ENCODE measurements at regions not wholly inside any gene's neighbourhood (a gene's known extent, or its start where the extent isn't known, plus 50 kb on each side); places are given as distances from the start of the nearest gene placed in this dataset.
"Not testable (repeated sequence)": the region's sequence is repeated elsewhere in the genome, so short reads cannot be mapped to it uniquely, and the experiment has no call there.

GRCh38 chr5:91954136-91954535, 571.0 kb upstream of the ARRDC3 start:
- no peak for DNase-seq

- no peak for DNase-seq
Observed at GRCh38 chr5:91950328-91950727, 567.2 kb upstream of the ARRDC3 start.

GRCh38 chr5:91946870-91947269, 563.8 kb upstream of the ARRDC3 start:
- DNase-seq, result no peak

GRCh38 chr5:91941588-91941987, 558.5 kb upstream of the ARRDC3 start:
- no peak for DNase-seq

GRCh38 chr5:91938441-91938840, 555.3 kb upstream of the ARRDC3 start:
- DNase-seq, result no peak

GRCh38 chr5:91937121-91937520, 554.0 kb upstream of the ARRDC3 start:
- no peak for DNase-seq

- DNase-seq, result no peak
Observed at GRCh38 chr5:91929522-91929817, 546.4 kb upstream of the ARRDC3 start.

- peak; percentile 29 for DNase-seq
Observed at GRCh38 chr5:91928754-91929521, 545.8 kb upstream of the ARRDC3 start.

- no peak for DNase-seq
Observed at GRCh38 chr5:91927439-91927838, 544.3 kb upstream of the ARRDC3 start.

- DNase-seq, result no peak
Observed at GRCh38 chr5:91925249-91925648, 542.1 kb upstream of the ARRDC3 start.

GRCh38 chr5:91917037-91917814, 534.1 kb upstream of the ARRDC3 start:
- not testable (repeated sequence) for DNase-seq

- peak; percentile 18 for DNase-seq
Observed at GRCh38 chr5:91910655-91911054, 527.5 kb upstream of the ARRDC3 start.

GRCh38 chr5:91910247-91910646, 527.1 kb upstream of the ARRDC3 start:
- DNase-seq, result no peak

- DNase-seq, result no peak
Observed at GRCh38 chr5:91906494-91906893, 523.4 kb upstream of the ARRDC3 start.

- DNase-seq, result no peak
Observed at GRCh38 chr5:91906027-91906426, 522.9 kb upstream of the ARRDC3 start.

GRCh38 chr5:91898898-91899297, 515.8 kb upstream of the ARRDC3 start:
- DNase-seq, result peak; percentile 64

- no peak for DNase-seq
Observed at GRCh38 chr5:91898019-91898418, 514.9 kb upstream of the ARRDC3 start.

- no peak for DNase-seq
Observed at GRCh38 chr5:91888810-91889209, 505.7 kb upstream of the ARRDC3 start.

GRCh38 chr5:91885291-91886265, 502.5 kb upstream of the ARRDC3 start:
- peak; percentile 84 for DNase-seq

- no peak for DNase-seq
Observed at GRCh38 chr5:91884036-91884435, 500.9 kb upstream of the ARRDC3 start.

- no peak for DNase-seq
Observed at GRCh38 chr5:91875196-91875779, 492.2 kb upstream of the ARRDC3 start.

- DNase-seq, result no peak
Observed at GRCh38 chr5:91867799-91868198, 484.7 kb upstream of the ARRDC3 start.

- no peak for DNase-seq
Observed at GRCh38 chr5:91865915-91866314, 482.8 kb upstream of the ARRDC3 start.

All from NCI-H82 (cell line).